GM19467 (cell line): ENCODE measurements at regions not wholly inside any gene's neighbourhood (a gene's known extent, or its start where the extent isn't known, plus 50 kb on each side); places are given as distances from the start of the nearest gene placed in this dataset.

Experiments
- ATAC-seq: cut with Tn5 transposase; IDR thresholded peaks from one replicate; pipeline ENCODE4 v1.9.1; 2021; ENCODE audit warnings: mild to moderate bottlenecking, moderate library complexity; ENCODE audit not compliant: unreplicated experiment

DNA sequence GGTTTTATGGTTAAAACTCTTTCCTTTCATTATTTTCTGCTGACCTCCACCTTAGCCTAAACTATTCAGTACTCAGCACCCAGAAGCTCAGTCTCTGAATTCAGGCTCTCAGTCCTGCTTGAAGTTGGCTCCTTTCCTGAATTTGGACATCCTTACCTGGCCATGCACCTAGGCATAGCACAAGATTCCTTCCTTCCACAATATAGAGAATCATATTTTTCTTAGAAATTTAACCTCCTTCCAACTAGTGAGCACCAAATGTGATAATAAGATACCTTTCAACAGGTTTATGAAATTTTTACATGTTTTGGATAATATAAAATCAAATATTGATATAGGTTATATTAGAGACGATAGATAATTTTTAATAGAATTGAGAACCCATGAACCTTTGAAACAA, 905.6 kb upstream of the GHITM start:
- no peak for ATAC-seq

DNA sequence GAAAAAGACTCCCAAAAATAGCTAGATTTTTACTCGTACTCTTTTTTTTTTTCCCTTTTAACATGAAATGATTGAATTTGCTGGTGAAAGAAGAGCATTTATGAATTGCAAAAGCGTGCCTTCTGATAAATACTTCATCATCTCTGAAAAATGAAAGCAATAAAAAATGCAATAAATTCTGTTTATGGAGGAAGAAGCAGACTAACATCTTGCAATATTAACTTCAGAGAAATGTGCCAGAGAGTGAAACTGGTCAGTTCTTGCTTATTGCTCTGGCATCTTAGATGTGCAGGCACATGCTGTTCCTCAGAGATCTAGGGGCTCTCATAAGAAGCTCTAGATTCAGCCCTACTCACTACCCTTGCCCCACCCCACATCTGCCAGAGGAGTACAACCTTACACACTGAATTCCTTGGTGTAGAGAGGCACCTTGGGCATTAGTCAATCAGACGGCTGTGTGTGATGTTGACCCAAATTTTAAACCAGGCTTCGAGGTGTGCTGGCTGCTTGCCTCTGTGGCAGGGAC, 891.1 kb upstream of the GHITM start:
- no peak for ATAC-seq

DNA sequence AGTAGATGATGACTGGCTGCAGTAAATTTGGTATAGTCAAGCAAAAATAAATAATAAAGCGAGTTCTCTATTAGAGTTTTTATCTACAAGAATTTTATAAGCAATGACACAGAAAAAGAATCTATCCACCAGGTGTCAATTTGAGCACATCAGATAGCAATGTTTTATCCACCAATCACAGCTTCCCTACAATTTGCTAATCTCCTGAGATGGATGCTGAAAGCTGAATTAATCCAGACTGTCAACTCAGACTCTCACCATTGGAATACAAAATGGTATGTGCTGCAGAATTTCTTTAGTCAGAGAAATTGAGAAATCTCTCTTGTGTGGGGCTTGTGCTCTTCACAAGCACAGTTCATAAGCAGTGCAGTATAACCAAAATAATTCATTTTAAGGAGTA, 888.9 kb upstream of the GHITM start:
- ATAC-seq: no peak

DNA sequence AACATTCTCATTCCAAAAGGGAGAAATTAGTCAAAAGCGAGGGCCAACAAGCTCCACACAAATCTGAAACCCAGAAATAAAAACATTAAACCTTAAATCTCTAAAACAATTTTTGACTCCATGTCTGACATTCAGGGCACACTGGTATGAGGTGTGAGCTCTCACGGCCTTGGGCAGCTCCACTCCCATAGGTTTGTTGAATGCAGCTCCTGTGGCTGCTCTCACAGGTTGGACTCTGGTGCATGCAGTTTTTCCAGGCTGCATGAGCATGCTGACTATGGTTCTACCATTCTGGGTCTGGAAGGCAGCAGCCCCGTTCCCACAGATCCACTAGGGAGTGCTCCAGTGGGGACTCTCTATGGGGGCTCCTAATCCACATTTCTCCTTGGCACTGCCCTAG, 887.1 kb upstream of the GHITM start:
- ATAC-seq: no peak

DNA sequence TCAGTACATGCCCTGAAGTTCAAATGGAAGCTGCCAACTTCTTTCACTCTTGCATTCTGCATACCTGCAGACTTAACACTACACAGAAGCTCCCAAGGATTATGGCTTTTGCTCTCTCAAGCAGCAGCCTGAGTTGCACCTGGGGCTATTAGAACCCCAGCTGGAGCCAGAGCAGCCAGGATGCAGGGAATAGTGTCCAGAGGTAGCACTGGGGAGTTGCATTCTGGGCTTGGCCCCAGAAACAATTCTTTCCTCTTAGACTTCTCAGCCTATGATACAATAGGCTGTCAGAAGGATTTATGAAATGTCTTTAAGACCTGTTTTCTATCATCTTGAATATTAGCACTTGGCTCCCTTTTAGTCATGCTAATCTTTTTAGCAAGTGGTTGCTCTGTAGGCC, 886.7 kb upstream of the GHITM start:
- no peak for ATAC-seq

DNA sequence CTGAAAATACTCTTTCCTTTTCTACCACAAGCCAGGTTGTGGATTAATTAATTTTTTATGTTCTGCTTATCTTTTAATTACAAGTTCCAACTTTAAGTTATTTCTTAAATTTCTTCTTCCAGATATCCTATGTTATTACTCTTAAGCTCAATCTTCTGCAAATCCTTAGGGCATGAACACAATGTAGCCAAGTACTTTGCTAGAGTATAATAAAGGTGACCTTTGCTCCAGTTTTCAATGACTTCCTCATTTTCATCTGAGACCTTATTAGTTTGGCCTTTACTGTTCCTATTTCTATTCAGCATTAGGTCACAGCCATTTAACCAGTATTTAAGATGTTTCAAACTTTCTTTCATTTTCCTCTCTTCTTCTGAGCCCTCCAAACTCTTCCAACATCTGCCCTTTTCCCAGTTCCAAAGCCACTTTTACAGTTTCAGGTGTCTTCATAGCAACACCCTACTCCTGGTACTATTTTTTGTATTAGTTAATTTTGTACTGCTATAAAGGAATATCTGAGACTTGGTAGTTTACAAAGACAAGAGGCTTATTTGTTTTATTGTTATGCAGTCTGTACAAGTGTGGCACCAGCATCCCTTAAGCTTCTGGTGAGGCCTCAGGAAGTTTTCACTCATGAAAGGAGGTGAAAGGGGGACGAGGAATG, 886.2 kb upstream of the GHITM start:
- no peak for ATAC-seq

DNA sequence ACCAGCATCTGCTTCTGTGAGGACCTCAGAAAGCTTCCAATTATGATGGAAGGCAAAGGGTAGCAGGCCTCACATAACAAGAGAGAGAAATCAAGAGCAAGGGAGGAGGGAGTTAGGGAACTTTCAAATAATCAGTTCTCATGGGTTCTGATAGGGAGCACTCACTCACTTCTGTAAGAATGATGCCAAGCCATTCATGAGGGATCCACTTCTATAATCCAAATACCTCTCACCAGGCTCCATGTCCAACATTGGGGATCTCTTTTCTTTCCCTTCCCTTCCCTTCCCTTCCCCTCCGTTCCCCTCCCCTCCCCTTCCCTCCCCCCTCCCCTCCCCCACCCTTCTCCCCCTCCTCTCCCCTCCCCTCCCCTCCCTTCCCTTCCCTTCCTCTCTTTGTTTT, 884.6 kb upstream of the GHITM start:
- no peak for ATAC-seq

DNA sequence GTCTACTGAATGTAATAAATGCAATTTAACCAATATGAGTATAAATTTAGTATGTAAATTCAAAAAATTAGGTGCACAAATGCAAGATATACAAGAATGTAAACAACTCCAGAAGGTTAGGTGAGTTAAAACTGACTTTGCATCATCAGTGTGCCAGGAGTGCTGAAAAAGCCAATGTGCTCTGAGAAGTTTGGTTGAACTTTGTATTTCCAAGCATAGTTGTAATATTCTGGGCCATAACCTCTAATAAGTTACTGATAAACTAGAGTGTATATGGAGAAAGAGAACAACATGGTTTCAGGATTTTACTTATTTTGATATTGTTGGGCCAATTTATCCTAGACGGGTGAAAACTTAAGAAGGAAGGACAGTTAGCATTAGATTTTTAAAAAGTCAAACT, 876.9 kb upstream of the GHITM start:
- no peak for ATAC-seq

DNA sequence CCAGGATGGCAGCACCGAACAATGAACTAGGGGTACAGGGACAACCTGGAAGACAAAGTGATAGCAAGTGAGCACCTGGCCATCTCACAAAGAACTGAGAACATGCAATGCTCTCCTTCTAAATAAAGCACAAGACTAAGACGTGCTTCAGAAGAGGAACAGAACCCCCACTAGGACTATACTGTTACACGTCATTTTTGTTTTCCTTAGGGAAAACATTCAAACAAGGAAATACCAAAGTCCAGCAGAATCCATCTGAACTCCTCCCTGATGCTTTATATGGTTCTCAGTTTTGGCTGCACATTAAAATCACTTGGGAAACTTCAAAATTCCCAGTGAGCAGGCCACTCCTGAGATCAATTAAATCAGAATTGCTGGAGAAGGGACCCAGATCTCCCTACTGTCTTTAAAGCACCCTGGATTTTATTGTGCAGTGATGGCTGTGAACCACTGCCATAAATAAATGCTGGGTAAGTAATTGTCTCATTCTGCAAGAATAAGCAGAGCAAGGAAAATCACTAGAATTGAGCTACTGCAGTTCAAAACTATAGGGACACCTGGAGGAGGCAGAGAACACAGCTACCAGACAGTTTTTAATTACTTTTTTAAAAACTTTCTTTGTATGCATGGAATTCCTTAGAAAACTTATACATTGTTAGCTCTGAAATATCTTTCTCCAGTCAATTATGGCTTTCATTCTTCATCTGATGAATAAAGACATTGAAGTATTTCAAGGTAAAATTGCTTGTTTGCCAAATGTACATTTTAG, 866.5 kb upstream of the GHITM start:
- ATAC-seq: no peak

DNA sequence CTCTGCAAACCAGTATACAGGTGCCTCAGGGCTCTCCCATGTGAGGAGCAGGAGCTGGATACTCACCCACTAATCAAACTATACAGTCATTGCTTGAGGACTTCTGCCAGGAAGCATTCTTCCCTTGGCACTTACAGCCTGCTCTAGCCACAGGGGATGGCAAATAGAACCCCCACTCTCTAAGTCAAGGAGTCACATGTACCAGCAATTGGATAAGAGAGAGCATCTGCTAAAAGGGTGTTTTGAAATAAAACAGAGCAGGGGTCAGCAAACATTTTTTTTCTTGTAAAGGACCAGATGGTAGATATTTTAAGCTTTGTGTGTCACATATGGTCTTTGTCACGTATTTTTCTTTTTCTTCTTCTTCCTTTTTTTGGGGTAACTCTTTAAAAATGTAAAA, 865.2 kb upstream of the GHITM start:
- no peak for ATAC-seq

DNA sequence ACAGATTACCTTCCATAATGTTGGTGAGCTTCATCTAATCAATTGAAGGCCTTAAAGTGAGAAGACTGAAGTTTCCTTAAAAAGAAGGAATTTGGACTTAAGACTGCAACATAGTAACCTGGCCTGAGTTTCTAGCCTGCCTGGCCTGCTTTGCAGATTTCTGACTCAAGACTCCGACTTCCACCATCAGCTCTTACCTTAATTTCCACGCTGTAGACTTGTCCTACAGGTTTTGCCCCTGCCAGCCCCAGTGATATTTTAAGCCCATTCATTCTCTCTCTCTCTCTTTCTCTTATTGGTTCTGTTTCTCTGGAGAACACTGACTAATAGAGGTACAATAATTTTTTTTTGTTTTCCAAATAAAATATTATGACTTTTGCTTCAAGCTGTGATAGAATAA, 862.3 kb upstream of the GHITM start:
- ATAC-seq: no peak

DNA sequence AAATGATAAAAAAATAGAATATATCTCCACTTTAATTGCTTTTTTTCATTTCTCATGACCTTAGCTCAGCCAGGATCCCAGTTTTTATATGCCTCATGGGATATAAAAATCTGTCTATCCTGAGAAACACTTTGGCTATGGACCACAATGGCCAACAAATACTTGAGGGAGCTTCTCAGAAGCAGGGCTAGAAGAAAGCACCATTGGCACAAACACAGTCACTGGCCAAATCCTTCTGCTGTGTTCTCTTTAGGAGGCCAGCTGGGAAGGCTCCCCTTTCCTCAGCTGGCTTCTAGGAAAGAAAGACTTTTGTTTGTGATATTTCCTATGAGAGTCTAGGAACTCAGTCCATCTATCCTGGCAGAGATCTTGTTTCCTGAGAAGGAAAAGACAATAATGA, 856.2 kb upstream of the GHITM start:
- ATAC-seq: no peak

DNA sequence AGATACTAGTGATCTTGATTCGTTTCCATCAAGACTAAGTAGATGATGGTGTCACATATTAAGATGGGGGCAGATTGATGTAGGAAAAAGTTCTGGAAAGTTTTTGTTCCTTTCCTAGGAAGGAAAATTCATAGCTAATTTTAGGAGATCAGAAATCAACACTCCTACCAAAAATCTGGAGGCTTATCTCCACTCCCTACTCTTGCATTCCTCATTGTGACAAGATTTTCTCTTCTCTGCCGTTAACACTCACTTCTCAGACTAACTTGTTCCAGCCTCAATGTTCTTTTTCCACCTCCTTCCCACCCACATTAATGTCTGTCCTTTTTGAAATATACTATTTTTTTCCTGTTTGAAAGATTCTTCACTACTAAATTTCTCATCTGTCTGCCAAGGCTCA, 851.9 kb upstream of the GHITM start:
- ATAC-seq: no peak

DNA sequence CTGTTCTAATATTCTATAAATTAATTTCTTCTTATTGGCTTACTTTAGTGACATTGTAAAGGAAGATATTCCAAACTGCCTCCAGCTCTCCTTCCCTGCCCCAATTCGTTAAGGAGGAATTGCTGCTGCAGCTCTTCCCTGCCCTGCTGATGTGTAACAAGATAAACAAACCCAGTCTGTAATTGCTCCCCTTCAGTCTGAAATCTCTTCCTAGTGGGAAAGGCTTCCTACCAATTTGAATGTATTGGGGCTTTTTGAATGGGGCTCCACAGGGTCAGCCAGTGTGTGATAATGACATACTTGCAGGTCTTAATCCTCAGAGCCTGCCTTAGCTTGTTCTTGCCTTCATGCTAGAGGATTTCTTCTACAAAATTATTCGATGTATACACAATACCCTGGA, 849.9 kb upstream of the GHITM start:
- no peak for ATAC-seq

DNA sequence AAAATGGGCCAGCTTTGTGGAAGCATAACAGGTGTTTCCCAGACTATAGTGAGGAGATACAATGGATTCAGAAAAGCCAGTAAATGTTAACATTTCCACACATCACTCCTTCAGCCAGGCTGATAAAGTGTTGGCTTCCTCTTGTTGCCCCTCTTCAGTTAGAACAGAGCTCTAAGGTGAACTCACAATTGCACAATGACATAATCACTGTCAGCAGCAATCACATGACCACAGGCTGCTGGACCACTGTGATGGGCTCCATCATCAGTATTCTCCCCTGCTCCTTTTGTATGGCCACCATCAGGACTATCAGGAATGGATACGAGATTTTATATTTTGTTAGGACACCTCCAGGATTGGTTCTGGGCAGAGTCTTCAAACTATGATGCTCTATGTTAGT, 849.4 kb upstream of the GHITM start:
- no peak for ATAC-seq

DNA sequence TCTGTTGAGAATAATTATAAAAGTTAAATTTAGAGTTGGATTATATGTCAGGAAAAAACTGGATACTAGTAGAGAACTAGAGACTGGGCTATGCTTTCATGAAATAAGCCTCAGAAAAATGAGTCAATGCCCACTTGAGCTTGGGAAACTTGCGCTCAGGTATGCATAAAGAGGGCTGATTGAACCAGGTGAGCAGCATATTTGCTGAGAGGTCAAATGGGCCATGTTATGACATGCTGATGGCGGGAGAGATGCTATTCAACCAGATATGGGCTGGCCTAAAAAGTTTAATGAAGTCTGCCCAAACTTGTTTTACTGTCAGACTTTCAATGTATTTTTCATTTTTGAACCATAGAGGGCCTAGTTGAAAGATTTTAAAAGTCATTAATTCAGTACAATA, 837.6 kb upstream of the GHITM start:
- ATAC-seq: no peak

DNA sequence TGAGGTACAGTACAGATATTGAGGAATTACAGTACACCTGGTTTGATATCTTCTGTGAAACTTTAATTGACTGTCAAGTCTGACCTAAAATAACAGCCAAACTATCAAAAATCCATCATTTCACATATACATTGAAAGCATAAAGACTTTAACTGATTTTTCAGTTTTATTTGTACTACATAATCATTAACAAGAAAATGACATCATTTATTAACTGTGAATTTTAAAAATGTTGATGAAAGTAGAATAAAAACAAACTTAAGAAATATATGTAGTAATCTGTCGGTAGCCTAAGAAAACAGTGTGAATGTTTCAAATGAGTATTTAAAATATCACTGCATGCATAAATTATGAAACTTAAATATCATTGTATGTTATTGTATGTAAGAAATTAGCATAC, 836.7 kb upstream of the GHITM start:
- no peak for ATAC-seq

DNA sequence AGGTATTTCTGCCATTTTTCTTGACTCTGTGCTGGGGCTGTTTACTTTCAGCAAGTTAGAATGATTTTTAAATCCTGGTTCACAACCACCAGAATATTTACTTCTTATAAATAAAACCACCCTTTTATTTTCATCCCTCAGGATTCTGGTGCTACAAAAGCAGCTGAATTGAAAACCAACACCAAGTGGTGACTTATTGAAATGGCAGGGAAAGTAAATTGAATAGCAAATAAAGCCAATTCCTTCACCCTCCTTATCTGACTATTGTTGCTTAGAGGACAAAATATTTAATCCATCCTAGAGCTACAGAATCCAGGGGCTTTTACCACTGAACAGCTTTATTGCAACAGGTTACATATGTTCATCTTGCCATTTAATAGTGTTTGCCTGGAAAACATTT, 828.6 kb upstream of the GHITM start:
- no peak for ATAC-seq

DNA sequence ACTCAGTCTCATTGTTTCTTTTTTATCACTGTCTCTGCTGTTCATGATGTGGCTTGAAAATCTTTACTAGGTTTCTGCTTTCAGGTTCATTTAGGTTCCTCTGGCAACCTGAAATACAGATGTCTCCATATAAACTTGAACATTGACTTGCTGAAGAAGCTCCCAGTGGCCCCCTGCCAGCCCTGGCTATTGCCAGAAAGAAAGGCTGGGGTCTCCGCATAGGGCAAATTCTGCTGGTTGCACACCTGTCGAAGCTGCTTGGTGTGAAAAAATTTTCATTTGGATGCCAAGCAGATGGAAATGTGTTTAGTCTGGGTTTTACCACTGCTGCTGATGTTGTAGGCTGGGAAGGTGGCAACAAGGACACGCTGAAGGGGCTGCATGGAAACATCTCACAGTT, 826.7 kb upstream of the GHITM start:
- ATAC-seq: no peak

DNA sequence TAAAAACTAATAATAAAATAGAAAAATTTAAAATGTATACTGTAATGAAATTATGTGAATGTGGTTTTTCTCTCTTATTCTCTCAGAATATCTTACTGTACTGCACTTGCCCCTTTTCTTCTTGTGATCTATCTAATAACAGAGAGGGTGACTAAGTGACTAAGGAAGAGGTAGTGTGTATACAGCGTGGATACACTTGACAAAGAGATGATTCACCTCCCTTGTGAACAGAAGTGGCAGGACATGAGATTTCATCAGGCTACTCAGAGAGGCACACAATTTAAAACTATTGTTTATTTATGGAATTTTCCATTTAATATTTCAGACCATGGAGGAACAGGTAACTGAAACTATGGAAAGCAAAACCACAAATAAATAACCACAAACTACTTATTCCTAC, 806.6 kb upstream of the GHITM start:
- no peak for ATAC-seq

DNA sequence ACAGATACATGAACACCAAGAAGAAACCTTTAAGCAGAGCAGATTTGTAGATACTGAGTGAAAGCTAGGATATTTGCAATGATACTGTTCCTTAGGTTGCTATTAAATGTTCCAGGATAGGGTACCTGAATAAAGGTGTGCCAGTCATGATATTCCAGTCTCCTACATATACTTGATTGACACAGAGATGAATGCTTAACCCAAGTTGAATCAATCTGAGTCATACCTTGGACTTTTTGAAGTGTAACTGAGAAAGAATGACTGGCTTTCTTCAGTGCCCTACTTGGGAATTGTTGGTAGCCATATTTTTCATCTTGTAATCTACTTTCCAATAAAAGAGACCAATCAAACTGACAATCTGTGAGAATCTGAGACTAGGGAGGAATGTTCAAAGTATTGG, 805.7 kb upstream of the GHITM start:
- ATAC-seq: no peak

DNA sequence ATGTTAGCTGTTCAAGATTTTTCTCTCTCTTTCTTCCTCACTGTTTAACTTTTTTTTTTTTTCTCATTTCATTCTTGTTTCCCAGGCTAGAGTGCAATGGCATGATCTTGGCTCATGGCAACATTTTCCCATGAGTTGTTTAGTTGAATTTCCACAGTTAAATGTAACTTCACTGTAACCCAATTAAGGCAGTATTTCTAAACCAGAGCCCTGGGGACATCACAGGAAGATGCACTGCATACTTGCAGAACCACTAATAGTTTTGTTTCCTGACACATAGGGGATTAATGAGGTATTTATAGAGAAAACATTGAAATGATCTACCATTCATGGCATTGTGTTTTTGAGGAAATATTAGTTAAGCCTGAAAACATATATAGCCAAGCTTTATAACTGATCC, 795.6 kb upstream of the GHITM start:
- no peak for ATAC-seq
